ENCODE measurements at regions not wholly inside any gene's neighbourhood (a gene's known extent, or its start where the extent isn't known, plus 50 kb on each side); places are given as distances from the start of the nearest gene placed in this dataset.

GRCh38 chr1:221622389-221622788 lies 119.5 kb downstream of the DUSP10 start:
- no peak overlapping the region for H3K27ac Mint-ChIP-seq
- H3K9me3 Mint-ChIP-seq: no peaks in the 10 kb centered on the region
- no peak overlapping the region for H3K4me3 Mint-ChIP-seq
- no peaks in the 10 kb centered on the region for H3K27me3 Mint-ChIP-seq
- H3K36me3 Mint-ChIP-seq: no peaks in the 10 kb centered on the region
- no peaks in the 10 kb centered on the region for H3K4me1 Mint-ChIP-seq

- H3K4me3 Mint-ChIP-seq: no peak overlapping the region
- H3K27ac Mint-ChIP-seq: no peak overlapping the region
- no peaks in the 10 kb centered on the region for H3K4me1 Mint-ChIP-seq
- H3K9me3 Mint-ChIP-seq: no peaks in the 10 kb centered on the region
- no peaks in the 10 kb centered on the region for H3K27me3 Mint-ChIP-seq
- no peaks in the 10 kb centered on the region for H3K36me3 Mint-ChIP-seq
Observed at GRCh38 chr1:221625026-221625425, 116.9 kb downstream of the DUSP10 start.

GRCh38 chr1:221626041-221626440 lies 115.8 kb downstream of the DUSP10 start:
- Mint-ChIP-seq H3K36me3 (no peaks in the 10 kb centered on the region), H3K27me3 (no peaks in the 10 kb centered on the region), H3K27ac (no peak overlapping the region), H3K4me3 (no peak overlapping the region), H3K4me1 (no peaks in the 10 kb centered on the region), H3K9me3 (no peaks in the 10 kb centered on the region)

GRCh38 chr1:221630236-221630635 lies 111.7 kb downstream of the DUSP10 start:
- no peak overlapping the region for H3K4me3 Mint-ChIP-seq
- H3K4me1 Mint-ChIP-seq: peaks cover 4% of the 10 kb centered on the region
- no peaks in the 10 kb centered on the region for H3K9me3 Mint-ChIP-seq
- H3K27me3 Mint-ChIP-seq: no peaks in the 10 kb centered on the region
- H3K36me3 Mint-ChIP-seq: no peaks in the 10 kb centered on the region
- no peak overlapping the region for H3K27ac Mint-ChIP-seq

- H3K4me3 Mint-ChIP-seq: no peak overlapping the region
- no peaks in the 10 kb centered on the region for H3K9me3 Mint-ChIP-seq
- H3K27ac Mint-ChIP-seq: no peak overlapping the region
- H3K4me1 Mint-ChIP-seq: peaks cover 4% of the 10 kb centered on the region
- H3K27me3 Mint-ChIP-seq: no peaks in the 10 kb centered on the region
- H3K36me3 Mint-ChIP-seq: no peaks in the 10 kb centered on the region
Observed at GRCh38 chr1:221631556-221631955, 110.3 kb downstream of the DUSP10 start.

- Mint-ChIP-seq H3K4me3 (no peak overlapping the region), H3K27me3 (no peaks in the 10 kb centered on the region), H3K9me3 (no peaks in the 10 kb centered on the region), H3K36me3 (no peaks in the 10 kb centered on the region), H3K4me1 (peaks cover 4% of the 10 kb centered on the region), H3K27ac (no peak overlapping the region)
Observed at GRCh38 chr1:221632072-221632471, 109.8 kb downstream of the DUSP10 start.

- Mint-ChIP-seq H3K27ac (no peak overlapping the region), H3K27me3 (no peaks in the 10 kb centered on the region), H3K9me3 (no peaks in the 10 kb centered on the region), H3K4me3 (no peak overlapping the region), H3K36me3 (no peaks in the 10 kb centered on the region), H3K4me1 (peaks cover 4% of the 10 kb centered on the region)
Observed at GRCh38 chr1:221633841-221634409, 108.0 kb downstream of the DUSP10 start.

- no peak overlapping the region for H3K27ac Mint-ChIP-seq
- H3K36me3 Mint-ChIP-seq: no peaks in the 10 kb centered on the region
- peaks cover 4% of the 10 kb centered on the region for H3K4me1 Mint-ChIP-seq
- H3K9me3 Mint-ChIP-seq: no peaks in the 10 kb centered on the region
- no peak overlapping the region for H3K4me3 Mint-ChIP-seq
- H3K27me3 Mint-ChIP-seq: no peaks in the 10 kb centered on the region
Observed at GRCh38 chr1:221634606-221635005, 107.3 kb downstream of the DUSP10 start.

GRCh38 chr1:221635305-221635704 lies 106.6 kb downstream of the DUSP10 start:
- Mint-ChIP-seq H3K27me3 (no peaks in the 10 kb centered on the region), H3K4me3 (no peak overlapping the region), H3K4me1 (peaks cover 4% of the 10 kb centered on the region), H3K9me3 (no peaks in the 10 kb centered on the region), H3K36me3 (no peaks in the 10 kb centered on the region), H3K27ac (no peak overlapping the region)

GRCh38 chr1:221636096-221636495 lies 105.8 kb downstream of the DUSP10 start:
- no peaks in the 10 kb centered on the region for H3K9me3 Mint-ChIP-seq
- H3K4me1 Mint-ChIP-seq: peaks cover 4% of the 10 kb centered on the region
- no peaks in the 10 kb centered on the region for H3K36me3 Mint-ChIP-seq
- H3K27me3 Mint-ChIP-seq: no peaks in the 10 kb centered on the region
- H3K27ac Mint-ChIP-seq: no peak overlapping the region
- no peak overlapping the region for H3K4me3 Mint-ChIP-seq

GRCh38 chr1:221636967-221637366 lies 104.9 kb downstream of the DUSP10 start:
- H3K9me3 Mint-ChIP-seq: no peaks in the 10 kb centered on the region
- no peaks in the 10 kb centered on the region for H3K27me3 Mint-ChIP-seq
- no peak overlapping the region for H3K4me3 Mint-ChIP-seq
- H3K4me1 Mint-ChIP-seq: peaks cover 4% of the 10 kb centered on the region
- no peaks in the 10 kb centered on the region for H3K36me3 Mint-ChIP-seq
- no peak overlapping the region for H3K27ac Mint-ChIP-seq

- no peak overlapping the region for H3K27ac Mint-ChIP-seq
- no peaks in the 10 kb centered on the region for H3K36me3 Mint-ChIP-seq
- H3K4me1 Mint-ChIP-seq: no peaks in the 10 kb centered on the region
- H3K4me3 Mint-ChIP-seq: no peak overlapping the region
- no peaks in the 10 kb centered on the region for H3K9me3 Mint-ChIP-seq
- H3K27me3 Mint-ChIP-seq: no peaks in the 10 kb centered on the region
Observed at GRCh38 chr1:221637641-221638041, 104.2 kb downstream of the DUSP10 start.

- Mint-ChIP-seq H3K9me3 (no peaks in the 10 kb centered on the region), H3K4me3 (no peak overlapping the region), H3K4me1 (no peaks in the 10 kb centered on the region), H3K27me3 (no peaks in the 10 kb centered on the region), H3K27ac (no peak overlapping the region), H3K36me3 (no peaks in the 10 kb centered on the region)
Observed at GRCh38 chr1:221638595-221638994, 103.3 kb downstream of the DUSP10 start.

GRCh38 chr1:221641811-221642210 lies 100.1 kb downstream of the DUSP10 start:
- Mint-ChIP-seq H3K27ac (no peak overlapping the region), H3K4me3 (no peak overlapping the region), H3K4me1 (no peaks in the 10 kb centered on the region), H3K36me3 (no peaks in the 10 kb centered on the region), H3K27me3 (peaks cover 1% of the 10 kb centered on the region), H3K9me3 (no peaks in the 10 kb centered on the region)

GRCh38 chr1:221643404-221644144 lies 98.3 kb downstream of the DUSP10 start:
- no peaks in the 10 kb centered on the region for H3K4me1 Mint-ChIP-seq
- H3K36me3 Mint-ChIP-seq: no peaks in the 10 kb centered on the region
- H3K9me3 Mint-ChIP-seq: no peaks in the 10 kb centered on the region
- no peak overlapping the region for H3K27ac Mint-ChIP-seq
- peaks cover 1% of the 10 kb centered on the region for H3K27me3 Mint-ChIP-seq
- no peak overlapping the region for H3K4me3 Mint-ChIP-seq

- Mint-ChIP-seq H3K9me3 (no peaks in the 10 kb centered on the region), H3K36me3 (no peaks in the 10 kb centered on the region), H3K4me3 (no peak overlapping the region), H3K4me1 (no peaks in the 10 kb centered on the region), H3K27me3 (peaks cover 1% of the 10 kb centered on the region), H3K27ac (no peak overlapping the region)
Observed at GRCh38 chr1:221644145-221644448, 97.8 kb downstream of the DUSP10 start.

All from activated naive CD4-positive, alpha-beta T cell treated with anti-CD3 and anti-CD28 coated beads, Interleukin-2, amount 50 U/mL, for 24 hours (primary cell).